CD1c-positive myeloid dendritic cell (primary cell): ENCODE measurements at regions not wholly inside any gene's neighbourhood (a gene's known extent, or its start where the extent isn't known, plus 50 kb on each side); places are given as distances from the start of the nearest gene placed in this dataset.
"Not testable (repeated sequence)": the region's sequence is repeated elsewhere in the genome, so short reads cannot be mapped to it uniquely, and the experiment has no call there.

Experiments
- DNase-seq: peaks from one replicate; pipeline ENCODE4 v3.0.0-alpha.2; 2016; ENCODE audit errors: extremely low spot score

DNA sequence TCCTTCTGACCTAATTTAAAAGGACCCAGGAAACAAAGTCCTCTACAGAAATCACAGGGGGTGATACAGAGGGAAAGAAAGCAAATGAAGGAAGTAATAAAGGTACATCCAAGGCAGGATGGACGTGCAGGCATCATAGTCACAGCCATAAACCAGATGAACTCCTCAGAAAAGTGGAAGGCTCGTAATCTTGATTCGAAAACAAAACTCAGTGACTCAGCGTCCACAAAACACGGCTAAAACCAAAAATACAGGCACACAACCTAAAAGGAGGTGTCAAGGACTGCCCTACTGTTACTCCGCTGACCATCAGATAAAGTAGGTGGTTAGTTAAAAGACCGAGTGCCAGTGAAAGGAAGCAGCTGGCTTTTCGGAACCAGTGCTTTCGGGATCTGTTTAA, 81.5 kb downstream of the TRIM69 start:
- DNase-seq, result not testable (repeated sequence)

DNA sequence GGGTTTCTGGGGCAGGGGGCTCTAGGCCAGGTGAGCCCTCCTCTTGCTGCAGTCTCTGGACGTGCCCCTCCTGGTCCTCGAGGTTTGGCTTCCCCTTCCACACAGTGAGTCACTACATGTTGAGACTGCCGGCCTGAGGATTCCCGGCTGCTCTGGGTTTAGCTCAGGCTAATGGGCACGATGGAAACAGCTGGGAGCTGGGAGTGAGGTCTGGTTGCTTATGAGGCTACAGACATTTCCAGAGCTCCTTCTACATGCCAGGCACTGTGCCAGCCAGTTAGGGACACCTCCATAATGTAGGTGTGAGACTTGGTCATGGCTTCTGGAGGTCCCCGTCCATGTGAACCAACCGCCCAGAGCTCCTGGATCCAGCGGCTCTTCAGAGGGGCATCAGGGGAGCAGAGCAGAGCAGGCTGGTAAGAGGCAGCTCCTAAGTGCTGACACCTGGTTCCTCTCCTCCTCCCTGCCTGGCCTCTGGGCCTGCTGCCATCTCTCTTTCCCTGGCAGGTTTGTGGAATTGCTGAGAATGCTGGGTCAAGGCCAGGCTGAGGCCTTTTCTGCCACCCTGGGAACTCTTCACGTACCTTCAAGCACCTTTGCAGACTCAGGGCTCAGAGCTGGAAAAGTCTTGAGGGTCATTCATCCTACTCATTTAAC, 83.1 kb downstream of the TRIM69 start:
- not testable (repeated sequence) for DNase-seq

DNA sequence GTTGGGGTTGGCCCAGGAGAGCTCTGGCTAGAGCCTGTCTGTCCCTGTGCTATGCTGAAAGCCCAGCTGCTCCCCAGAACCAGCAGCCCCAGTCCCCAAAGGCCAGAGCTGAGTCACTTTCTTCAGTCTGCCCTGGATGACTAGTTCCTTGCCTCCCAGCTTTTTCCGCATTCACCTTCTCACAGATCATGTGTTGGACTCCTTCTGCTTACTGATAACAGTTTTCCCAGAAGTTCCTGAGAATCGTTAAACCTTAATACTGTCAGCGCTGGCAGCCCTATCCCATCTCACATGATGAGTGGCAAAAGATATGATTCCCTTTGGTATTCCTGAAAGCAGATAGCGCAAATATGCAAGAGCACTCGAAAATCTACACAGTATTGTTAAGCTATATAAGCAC, 84.2 kb downstream of the TRIM69 start:
- DNase-seq, result not testable (repeated sequence)

DNA sequence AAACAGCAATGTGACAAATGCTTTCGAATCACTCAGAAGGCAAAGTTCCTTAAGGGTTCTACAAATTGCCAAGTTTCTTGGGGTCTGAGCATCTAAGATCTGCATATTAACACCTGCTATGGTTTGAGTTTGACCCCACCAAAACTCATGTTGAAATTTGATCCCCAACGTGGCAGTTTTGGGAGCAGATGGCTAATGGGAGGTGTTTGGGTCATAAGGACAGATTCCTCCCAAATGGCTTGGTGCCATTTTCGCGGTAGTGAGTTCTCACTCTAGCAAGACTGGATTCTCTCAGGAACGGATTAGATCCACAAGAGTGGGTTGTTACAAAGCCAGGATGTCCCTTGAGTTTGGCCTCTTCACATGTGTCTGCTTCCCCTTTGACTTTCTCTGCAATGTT, 84.6 kb downstream of the TRIM69 start:
- DNase-seq, result not testable (repeated sequence)

DNA sequence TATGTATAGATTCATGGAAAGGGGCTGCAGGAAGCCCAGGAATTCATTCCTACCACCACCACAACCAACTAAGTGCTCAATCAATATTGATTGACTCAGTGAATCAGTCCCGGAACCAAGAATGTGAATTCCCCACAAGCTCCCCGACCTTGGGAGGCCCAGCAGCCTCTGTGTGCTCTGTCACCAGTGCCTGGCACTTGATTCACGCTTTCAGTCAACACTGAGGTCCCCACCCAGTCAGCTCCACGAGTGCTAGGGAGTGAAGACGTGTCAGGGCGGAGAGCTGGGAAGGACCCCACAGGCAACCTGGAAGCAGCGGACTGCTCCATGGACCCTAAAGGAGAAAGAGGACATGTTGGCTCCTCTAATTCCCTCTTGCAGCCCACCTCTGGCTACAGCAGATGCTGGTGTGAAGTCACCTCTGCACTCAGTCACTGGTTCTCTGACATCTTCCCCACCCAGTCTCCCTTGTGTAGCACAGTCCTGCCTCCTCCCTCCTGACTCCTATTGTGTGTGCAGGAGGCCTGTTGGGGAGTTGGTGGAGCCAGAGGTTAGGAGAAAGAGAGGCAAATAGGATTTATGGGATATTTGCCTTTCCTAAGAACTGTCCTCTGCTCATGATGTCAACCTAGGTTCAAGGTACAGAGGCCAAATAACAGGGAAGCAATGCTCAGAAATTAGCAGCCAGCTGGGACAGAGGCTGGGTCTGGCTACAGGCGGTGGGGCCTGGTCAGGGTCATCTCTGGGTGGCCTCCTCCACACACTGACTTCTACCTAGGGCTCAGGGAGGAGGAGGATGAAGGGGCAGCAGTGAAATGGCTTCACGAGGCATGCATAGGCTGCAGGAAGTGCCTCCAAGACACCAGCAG, 88.2 kb downstream of the TRIM69 start:
- not testable (repeated sequence) for DNase-seq

DNA sequence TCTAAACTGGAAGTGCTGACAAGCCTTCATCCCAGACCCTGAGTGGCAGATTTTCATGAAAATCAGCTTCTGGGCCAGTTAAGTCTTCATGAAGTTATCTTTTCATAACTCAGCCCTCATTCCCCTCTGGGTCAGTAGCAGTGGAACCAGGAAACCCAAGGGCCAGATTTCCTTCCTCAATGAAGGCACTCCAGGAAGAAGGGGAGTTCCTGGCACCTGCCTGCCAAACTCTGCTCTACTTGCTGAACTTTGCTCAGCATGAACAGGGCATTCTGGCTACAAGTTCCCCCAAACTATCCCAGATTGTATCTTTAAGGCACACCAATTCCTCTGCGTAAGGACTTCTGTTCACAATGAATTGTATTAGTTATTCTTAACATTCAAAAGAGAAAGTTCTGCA, 90.3 kb downstream of the TRIM69 start:
- not testable (repeated sequence) for DNase-seq

DNA sequence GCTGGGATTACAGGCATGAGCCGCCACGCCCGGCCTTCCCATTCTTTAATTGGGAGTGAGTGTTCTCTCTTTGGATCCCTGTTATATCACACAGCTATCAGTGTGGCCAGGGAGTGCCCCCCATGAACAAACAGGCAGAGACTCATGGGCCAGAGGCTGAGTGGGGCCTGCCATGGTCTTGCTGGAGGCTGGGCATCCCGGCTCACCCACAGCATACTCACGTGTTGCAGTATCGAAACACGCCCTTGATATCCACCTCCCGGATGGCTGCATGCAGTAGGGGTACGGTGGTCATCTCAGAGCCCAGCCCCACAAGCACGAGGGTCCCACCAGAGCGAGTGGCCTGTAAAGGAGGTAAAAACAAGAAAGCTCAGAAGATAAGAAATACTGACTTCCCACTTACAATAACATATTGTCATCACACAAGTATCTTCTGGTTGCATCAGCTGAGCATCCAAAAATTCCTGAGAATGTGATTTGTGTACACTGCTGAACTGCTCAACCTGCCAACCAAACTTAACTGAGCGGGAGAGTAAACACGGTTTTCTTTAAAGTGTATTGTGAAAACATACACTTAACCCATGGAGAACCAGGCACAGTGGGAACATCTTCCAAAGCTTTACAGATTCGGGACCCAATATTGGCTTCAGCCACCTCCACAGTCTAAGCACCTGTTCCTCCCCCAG, 92.0 kb downstream of the TRIM69 start:
- not testable (repeated sequence) for DNase-seq

DNA sequence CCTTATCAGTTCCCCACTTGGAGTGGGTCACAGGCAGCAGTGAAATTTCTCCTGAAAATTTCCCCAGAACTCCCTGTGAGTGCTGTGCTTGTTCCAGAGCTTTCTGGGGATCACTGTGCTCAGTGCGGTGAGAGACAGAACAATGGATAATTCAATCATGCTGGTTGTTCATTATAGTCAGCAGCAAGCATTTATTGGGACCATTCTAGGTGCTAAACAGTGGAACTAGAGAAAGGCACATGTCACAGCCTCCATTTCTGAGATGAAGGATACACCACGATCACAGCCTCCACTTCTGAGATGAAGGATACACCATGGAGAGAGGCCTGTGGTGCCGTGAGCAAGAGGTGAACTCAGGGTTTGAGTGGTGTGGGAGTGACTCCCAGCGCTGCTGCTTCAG, 92.8 kb downstream of the TRIM69 start:
- not testable (repeated sequence) for DNase-seq

DNA sequence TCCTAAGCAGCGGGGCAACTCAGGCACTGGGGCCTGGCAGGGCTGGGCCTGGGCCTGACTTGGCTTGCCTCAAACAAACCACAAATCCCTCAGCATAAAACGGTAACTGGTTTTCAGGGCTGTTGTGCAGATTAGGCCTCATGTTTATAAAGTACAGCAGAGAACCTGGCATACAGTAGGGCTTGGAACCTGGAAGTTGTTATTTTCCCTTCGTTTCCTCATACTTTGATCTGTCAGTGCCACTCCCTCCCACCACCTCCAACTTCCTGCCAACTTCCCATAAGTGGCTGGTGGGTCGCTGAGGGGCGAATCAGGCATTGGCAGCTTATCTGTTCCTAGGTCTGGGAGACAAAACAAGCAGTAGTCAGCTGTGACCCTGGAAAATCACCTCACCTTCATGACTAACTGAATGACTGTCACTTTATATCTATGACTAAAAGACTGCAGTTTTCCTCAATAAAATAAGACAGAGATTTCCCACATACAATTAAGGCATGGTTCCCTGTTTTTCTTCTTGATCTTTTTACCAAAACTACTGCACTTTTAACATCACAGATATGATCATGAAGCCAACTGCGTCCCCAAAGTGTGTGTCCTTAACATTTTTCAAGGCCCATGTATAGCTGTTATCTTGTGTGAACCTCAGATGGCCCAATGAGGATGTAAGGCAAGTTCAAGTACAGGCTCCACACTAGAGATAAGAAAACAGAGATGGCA, 94.5 kb downstream of the TRIM69 start:
- DNase-seq, result peak; percentile 10

DNA sequence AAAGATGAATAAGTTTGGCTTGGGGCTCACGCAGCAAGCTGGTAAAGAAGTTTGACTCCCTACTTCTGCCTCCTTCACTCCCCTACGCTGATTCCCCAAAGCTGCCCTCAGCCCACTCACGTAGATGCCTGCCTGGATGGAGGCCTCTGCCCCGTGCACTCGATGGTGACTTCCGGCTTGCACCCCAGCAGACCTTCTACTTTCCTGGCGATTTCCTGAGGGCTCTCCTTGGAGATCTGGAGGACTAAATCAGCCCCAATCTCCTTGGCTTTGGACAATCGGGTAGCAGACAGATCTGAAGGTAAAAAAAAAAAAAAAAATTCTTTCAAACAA, 95.0 kb downstream of the TRIM69 start:
- DNase-seq, result not testable (repeated sequence)

DNA sequence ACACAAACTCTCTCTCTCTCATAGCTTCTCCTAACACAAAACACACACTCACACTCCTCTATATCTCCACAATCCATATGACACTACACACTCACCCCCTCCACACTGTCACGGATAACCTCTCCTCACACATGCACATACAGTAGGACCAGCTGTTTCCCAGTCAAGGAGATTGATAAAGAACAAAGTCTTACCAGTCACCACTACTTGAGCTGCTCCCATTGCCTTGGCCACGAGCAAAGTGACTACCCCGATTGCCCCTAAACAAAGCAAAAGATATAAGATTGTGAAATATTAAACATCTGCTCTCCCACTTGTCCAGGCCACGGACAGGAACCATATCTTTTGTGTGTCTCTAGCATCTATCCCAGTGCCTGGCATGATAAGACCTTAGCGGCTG, 95.8 kb downstream of the TRIM69 start:
- DNase-seq, result not testable (repeated sequence)

DNA sequence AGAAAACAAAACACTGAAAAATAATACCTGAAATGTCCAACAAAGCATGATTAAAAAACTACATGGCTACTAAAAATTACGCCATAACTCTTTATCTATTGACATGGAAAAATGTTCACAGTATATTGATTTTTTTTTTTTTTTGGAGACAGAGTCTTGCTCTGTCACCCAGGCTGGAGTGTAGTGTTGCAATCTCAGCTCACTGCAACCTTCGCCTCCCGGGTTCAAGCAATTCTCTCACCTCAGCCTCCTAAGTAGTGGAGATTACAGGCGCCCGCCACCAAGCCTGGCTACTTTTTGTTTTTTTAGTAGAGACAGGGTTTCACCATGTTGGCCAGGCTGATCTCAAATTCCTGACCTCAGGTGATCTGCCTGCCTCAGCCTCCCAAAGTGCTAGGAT, 96.8 kb downstream of the TRIM69 start:
- not testable (repeated sequence) for DNase-seq

DNA sequence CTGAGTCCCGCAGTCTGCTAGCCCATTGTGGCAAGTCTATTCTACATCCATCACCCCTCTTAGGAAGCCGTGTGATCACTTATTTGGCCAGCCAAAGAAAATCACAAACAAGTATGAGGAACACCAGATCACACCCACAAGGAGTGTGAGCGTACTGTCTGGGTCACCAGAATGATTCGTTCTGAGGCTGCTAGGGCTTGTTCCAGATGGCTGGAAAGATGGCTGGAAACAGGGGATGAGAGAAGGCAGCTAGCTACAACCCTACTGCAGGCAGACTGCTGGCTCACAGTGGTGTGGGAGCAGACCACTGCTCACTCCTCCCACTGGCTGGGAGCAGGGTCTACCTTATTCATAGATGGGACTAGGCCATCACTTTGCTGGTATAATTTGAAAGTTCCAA, 97.4 kb downstream of the TRIM69 start:
- not testable (repeated sequence) for DNase-seq

DNA sequence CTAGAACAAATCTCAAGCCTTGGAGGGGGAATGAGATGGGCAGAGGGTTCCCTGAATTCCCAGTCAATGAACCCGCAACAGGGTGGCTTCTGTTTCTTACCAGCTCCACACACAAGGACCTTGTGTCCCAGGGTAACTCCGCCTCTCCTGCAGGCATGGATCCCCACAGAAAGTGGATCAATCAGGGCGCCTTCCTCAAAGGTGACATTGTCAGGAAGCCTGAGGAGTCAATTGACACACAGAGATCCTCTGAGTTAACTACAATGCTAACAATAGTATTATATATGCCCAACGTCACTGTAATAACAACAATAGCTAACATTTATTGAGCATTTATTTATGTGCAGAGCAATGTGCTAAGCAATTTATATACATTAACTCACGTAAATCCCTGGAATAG, 98.8 kb downstream of the TRIM69 start:
- not testable (repeated sequence) for DNase-seq

DNA sequence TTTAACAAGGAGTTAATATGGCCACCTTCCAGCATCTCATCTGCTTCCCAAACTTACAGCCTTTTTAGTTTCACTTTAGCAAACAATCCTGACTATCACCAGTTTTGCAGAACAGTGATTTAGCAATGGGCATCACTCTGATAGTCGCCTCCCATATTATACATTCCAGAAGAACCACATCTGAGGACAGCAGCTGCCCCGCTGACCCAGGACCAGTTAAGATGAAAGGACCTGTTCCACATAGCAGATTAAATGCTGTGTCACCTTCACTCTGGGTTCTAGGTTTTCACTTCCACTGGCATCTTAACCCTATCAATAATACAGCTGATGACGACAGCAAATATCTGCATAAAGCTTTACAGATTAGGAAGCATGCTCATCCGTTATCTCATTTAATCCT, 99.8 kb downstream of the TRIM69 start:
- no peak for DNase-seq

DNA sequence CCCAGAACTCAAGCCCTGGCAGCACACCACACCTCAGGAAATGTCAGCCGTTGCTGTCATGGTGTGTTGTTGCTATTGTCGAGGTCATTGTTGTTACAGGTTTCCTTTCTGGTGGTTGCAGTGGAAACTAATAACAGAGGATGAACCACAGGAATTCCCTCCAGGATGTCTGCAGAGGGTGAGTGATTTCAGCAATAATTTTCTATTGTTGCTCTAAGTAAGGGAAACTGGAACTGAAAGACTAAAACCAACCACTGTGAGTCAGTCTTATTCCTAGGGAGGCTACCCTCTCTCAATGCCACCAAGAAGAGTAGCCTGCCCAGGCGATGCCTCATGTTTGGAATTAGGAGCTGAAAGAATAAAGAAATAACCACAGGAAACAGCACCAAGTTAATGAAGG, 102.6 kb downstream of the TRIM69 start:
- DNase-seq, result not testable (repeated sequence)

DNA sequence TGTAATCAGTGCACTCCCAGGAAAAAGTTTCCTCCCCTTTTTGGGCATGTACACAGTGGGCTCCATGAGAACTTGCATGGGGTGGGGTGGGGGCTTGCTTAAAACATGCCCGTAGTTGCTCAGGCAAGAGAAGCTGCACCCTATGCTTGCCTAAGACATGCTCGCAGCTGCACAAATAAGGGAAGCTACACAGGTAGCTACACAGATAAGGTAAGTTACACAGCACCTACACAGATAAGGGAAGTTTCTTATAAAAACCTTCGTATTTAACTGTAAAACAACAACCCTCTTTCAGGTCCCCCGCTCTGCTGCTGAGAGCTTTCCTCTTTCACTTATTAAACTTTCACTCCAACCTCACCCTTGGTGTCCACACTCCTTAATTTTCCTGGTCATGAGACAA, 105.4 kb downstream of the TRIM69 start:
- not testable (repeated sequence) for DNase-seq

DNA sequence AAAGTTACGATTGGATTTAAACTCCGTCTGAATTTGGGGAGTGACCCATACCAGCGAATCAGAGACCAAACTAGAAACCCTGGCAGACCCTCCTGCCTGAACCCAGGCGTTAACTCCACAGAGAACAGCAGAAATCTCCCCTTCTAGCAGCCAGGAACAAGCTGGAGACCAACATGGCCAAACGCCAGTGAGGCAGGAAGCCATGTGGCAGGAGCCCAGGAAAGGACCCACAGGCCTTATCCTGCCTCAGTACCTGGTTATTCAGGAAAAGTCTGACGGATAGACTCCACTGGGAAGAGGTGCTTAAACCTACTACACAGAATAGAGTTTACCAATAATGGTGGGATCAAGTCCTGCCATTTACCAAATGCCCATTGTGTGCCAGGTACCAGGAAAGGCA, 106.6 kb downstream of the TRIM69 start:
- not testable (repeated sequence) for DNase-seq

DNA sequence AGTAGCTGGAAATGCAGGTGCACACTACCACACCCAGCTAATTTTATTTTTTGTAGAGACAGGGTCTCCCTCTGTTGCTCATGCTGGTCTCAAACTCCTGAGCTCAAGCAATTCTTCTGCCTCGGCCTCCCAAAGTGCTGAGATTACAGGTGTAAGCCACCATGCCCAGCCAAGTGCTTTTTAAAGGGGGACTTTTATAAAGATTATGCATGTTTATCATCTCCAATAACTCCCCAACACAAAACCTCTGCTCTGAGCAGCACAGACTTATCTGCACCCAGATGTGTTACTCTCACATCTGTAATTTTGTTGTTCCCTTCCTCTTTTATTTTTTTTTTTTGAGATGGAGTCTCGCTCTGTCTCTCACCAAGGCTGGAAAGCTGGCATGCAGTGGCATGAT, 108.6 kb downstream of the TRIM69 start:
- not testable (repeated sequence) for DNase-seq

DNA sequence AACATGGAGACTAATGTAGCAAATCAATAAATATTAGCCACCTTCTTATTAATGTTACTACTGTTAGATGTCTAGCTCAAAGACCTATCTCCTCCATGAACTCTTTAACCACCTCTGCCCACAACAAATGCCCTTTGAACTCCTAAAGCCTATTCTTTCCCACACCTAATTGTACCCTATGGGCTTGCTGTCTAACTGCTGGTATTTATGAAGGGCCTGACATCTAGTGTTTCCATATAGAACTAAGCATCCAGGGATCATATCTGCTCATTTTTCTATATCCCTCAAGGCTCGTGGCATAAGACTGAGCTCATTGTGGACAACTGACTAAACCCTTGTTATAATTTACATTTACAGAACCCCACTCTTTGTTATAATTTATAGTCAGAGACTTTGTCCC, 109.8 kb downstream of the TRIM69 start:
- DNase-seq, result not testable (repeated sequence)

DNA sequence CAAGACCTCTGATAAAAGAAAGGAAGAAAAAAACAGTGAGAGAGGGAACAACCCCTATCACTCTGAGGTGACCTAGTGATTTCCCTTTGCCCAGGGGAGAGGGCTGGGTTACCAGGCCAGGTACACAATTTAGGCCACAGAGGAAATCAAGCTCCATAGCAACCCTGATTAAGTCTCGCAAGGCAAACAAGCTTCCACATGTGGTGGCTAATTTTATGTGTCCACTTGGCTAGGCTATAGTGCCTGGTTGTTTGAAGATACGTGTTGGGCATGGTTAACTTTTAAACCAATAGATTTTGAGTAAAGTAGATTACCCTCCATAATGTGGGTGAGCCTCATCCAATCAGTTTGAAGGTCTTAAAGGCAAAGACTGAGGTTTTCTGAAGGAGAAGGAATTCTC, 108.9 kb upstream of the TERB2 start:
- DNase-seq, result not testable (repeated sequence)

DNA sequence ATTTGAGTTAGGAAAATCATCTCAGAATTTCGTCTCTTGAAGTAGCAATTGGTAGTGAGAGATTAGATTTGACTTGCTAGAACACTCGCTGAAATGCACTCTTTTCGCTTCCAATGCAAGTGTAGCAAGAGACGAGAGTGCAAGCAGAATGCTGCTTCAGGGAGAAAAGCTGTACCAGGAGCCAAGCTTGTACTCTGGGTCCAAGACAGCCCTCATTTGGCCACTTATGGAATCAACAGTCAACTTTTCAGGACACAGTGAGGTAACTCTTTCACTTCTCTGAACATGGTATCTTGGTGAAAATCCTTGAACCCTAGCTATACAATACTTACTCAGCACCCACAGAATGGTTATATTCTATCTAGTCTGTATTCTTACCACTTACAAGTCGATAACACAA, 107.6 kb upstream of the TERB2 start:
- not testable (repeated sequence) for DNase-seq
